Activated CD4-positive, alpha-beta T cell treated with anti-CD3 and anti-CD28 coated beads for 36 hours (primary cell): ENCODE measurements at regions not wholly inside any gene's neighbourhood (a gene's known extent, or its start where the extent isn't known, plus 50 kb on each side); places are given as distances from the start of the nearest gene placed in this dataset.

Experiments used
- ATAC-seq: fragments of 200-7000 bp; cut with Tn5 transposase; one replicate; pipeline ENCODE4 v1.10.0; 2021; ENCODE audit warnings: mild to moderate bottlenecking, moderate library complexity
- CTCF ChIA-PET: fragments of 350-600 bp; sonication (Branson Sonifier 250); formaldehyde crosslinking; loops from one replicate; lab custom pipeline; 2021; ENCODE audit warnings: antibody characterized with exemption; lab: Charles Lee
- POLR2A ChIA-PET: fragments of 350-600 bp; sonication (Branson Sonifier 250); formaldehyde crosslinking; loops from one replicate; lab custom pipeline; 2021; ENCODE audit warnings: antibody characterized with exemption, inconsistent platforms; lab: Charles Lee
- DNase-seq: peaks from one replicate; pipeline ENCODE4 v3.0.0-alpha.2; 2020
- H3K27ac Mint-ChIP-seq: one replicate; pipeline ENCODE4 v1.8.0; 2021; ENCODE audit warnings: mixed read lengths
- H3K27me3 Mint-ChIP-seq: one replicate; pipeline ENCODE4 v1.8.0; 2021; ENCODE audit warnings: mixed read lengths
- H3K36me3 Mint-ChIP-seq: one replicate; pipeline ENCODE4 v1.8.0; 2021; ENCODE audit warnings: low read depth, mixed read lengths
- H3K4me1 Mint-ChIP-seq: one replicate; pipeline ENCODE4 v1.8.0; 2021; ENCODE audit warnings: mixed read lengths
- H3K4me3 Mint-ChIP-seq: one replicate; pipeline ENCODE4 v1.8.0; 2021; ENCODE audit warnings: mild to moderate bottlenecking, moderate library complexity, mixed read lengths
- H3K9me3 Mint-ChIP-seq: one replicate; pipeline ENCODE4 v1.8.0; 2021; ENCODE audit warnings: low read depth, mixed read lengths
- intact Hi-C, 2 experiments: fragments of 100-400 bp; cut with DNase I in 1 of 2; cut with micrococcal nuclease in 1 of 2; formaldehyde crosslinking; loops; one replicate each; pipeline versions ENCODE4 v1.14.2 to v1.15.1; 2022 to 2024; cut with DNase I, micrococcal nuclease

DNA sequence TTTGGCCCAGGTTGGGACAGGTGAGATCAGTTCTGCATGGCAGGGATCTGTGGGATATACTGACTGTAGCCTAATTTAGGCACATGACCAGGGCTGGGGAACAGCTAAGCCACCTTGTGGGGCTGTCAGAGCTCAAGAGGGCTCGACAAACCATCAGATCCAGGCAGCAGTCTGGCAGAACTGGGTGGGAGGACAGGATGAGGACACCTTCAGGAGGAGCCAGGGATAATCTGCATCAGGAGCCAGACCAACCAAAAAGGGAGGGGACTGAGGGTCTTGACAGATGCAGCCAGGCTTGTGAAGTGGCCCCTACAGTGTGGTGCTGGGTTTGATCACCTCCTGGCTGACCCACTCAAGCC is 123.4 kb downstream of the MAFB start:
- POLR2A ChIA-PET, result no interaction called here
- Mint-ChIP-seq H3K27me3 (peaks cover 5% of the 10 kb centered on the region), H3K4me1 (no peaks in the 10 kb centered on the region), H3K4me3 (no peak overlapping the region), H3K9me3 (no peaks in the 10 kb centered on the region), H3K27ac (no peak overlapping the region), H3K36me3 (no peaks in the 10 kb centered on the region)
- intact Hi-C loops, result no loop called here
- DNase-seq (no peak), ATAC-seq (no peak)
- CTCF ChIA-PET, result no interaction called here

DNA sequence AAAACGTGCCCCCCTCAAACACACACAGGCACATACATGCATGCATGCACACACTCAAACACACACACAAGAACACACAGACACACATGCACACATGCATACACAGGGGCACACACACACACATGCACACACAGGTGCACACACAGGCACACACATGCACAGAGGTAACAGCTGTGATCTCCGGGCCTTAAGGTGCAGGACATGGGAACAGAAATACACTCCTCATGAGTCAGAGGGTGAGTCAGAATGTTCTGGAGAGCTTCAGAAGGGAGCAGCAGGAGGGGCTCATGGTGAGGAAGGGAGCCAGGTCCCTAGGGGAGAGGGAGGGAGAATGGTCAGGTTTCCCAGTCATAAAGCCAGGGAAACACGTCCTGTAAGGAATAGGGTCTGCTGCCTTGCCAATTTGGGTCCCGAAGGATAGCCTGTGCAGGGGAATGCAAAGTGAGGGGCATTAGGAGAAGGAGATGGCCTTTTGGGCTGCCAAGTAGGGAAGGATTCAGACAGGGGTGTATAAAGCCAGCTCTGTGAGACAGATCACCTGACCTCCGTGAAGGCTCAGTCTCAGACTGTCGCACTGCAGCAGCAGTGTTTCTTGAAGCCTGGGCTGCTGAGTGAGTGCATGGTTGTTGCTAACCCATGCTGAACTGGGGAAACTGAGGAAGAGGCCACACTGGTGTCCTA is 123.9 kb downstream of the MAFB start:
- CTCF ChIA-PET, result no interaction called here
- intact Hi-C loops, result no loop called here
- no peak overlapping the region for H3K4me3 Mint-ChIP-seq
- no peak overlapping the region for H3K27ac Mint-ChIP-seq
- no peaks in the 10 kb centered on the region for H3K9me3 Mint-ChIP-seq
- H3K4me1 Mint-ChIP-seq, result no peaks in the 10 kb centered on the region
- DNase-seq (no peak), ATAC-seq (no peak)
- POLR2A ChIA-PET, result no interaction called here
- no peaks in the 10 kb centered on the region for H3K36me3 Mint-ChIP-seq
- peaks cover 5% of the 10 kb centered on the region for H3K27me3 Mint-ChIP-seq

DNA sequence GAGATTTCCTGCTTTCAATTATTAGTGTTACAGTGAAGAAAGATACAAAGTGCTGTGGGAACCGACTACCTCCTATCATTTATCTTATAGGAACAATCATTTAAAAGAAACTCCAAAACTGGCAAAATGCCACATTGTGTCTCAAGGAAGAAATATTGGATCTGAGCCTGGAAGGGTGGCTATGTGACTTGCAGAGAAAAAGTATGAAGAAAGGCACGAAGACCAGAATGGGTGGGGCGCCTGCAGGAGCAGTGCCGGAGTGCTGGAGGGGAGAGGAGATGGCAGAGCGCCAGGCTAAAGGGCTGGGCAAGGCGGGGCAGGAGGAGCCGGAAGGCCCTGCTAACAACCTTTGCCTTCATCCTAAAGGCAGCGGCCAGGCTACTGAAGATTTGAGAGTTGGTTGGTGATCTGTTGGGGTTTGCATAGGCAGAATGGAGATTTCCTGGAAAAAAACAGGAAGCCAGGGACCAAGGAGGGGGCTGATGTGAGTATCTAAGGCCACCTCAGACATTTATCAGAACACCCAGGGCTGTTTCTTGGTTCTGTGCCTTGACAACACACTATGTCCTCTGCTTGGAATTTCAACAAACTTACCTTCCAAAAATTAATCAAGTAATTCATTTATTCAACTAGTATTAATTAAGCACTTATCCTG is 125.6 kb downstream of the MAFB start:
- no peak overlapping the region for H3K4me3 Mint-ChIP-seq
- ATAC-seq (no peak), DNase-seq (no peak)
- intact Hi-C loops, result no loop called here
- no peaks in the 10 kb centered on the region for H3K4me1 Mint-ChIP-seq
- POLR2A ChIA-PET, result no interaction called here
- peaks cover 5% of the 10 kb centered on the region for H3K27me3 Mint-ChIP-seq
- H3K9me3 Mint-ChIP-seq, result no peaks in the 10 kb centered on the region
- H3K27ac Mint-ChIP-seq, result no peak overlapping the region
- H3K36me3 Mint-ChIP-seq, result no peaks in the 10 kb centered on the region
- CTCF ChIA-PET, result no interaction called here

DNA sequence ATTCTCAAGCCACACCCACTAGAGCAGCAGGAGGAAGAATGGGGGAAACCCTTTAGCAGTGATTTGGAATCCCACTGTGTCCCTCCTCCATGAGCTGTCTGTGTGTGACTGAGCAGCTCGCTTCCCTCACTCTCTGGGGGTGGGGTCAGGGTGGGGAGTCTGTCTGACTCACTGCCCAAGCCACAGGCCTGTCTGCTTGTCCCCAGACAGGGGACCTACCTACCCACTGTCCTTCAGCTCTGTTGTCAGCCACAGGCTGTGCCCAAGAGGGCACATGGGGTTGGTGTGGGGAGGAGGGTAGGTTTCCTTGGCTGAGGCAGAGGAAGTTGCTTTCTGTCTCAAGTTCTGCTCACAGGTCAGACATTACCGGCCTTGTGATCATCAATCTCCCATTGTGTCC is 127.0 kb downstream of the MAFB start:
- no peaks in the 10 kb centered on the region for H3K9me3 Mint-ChIP-seq
- peaks cover 5% of the 10 kb centered on the region for H3K27me3 Mint-ChIP-seq
- intact Hi-C loops, result no loop called here
- H3K4me3 Mint-ChIP-seq, result no peak overlapping the region
- H3K27ac Mint-ChIP-seq, result no peak overlapping the region
- ATAC-seq (no peak), DNase-seq (no peak)
- no peaks in the 10 kb centered on the region for H3K4me1 Mint-ChIP-seq
- H3K36me3 Mint-ChIP-seq, result no peaks in the 10 kb centered on the region
- POLR2A ChIA-PET, result no interaction called here
- CTCF ChIA-PET, result no interaction called here

DNA sequence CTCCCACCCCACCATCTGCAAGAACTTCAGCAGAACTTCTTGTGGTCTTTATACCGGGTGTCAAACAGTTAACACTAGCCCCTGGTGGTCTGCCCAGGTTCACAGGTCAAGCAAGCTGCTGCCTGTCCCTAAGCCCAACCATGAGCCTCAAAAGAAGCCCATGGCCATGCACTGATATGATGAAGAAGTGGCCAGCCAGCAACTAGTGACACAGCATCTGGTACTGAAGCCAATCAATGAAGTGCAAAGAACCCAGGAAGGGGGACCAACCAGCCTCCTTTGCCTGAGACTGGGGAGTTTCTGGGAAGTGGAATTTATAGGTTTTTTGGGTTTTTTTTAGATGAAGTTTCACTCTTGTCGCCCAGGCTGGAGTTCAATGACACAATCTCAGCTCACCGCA is 127.8 kb downstream of the MAFB start:
- Mint-ChIP-seq H3K27ac (no peak overlapping the region), H3K4me1 (no peaks in the 10 kb centered on the region), H3K36me3 (no peaks in the 10 kb centered on the region), H3K27me3 (peaks cover 7% of the 10 kb centered on the region), H3K9me3 (no peaks in the 10 kb centered on the region), H3K4me3 (no peak overlapping the region)
- DNase-seq (no peak), ATAC-seq (no peak)
- intact Hi-C loops, result no loop called here
- ChIA-PET CTCF (no interaction called here), POLR2A (no interaction called here)

DNA sequence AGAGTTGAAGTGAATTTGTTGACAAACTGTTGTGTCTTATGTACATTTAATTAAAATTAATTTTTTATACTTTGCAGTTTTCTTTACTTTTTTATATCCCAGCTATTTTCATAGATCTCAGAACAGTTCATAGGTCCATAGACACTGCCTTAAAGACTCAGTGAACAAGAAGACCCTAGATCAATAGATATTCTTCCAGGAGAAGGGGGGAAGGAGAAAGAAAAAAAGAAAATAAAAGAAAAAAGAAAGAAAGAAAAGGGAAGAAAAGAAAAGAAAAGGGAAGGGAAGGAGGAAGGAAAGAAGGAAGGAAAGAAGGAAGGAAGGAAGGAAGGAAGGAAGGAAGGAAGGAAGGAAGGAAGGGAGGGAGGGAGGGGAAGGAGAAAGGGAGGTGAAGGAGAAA is 130.8 kb downstream of the MAFB start:
- Mint-ChIP-seq H3K27ac (no peak overlapping the region), H3K36me3 (no peaks in the 10 kb centered on the region), H3K27me3 (peaks cover 7% of the 10 kb centered on the region), H3K4me1 (no peaks in the 10 kb centered on the region), H3K4me3 (no peak overlapping the region), H3K9me3 (peaks cover 7% of the 10 kb centered on the region)
- DNase-seq (no peak), ATAC-seq (no peak)
- ChIA-PET CTCF (no interaction called here), POLR2A (interaction anchor here (0.6 kb wide), 1 partner anchor 166 kb away, joined by 4 read pairs; no protein-coding TSS in a partner anchor)
- intact Hi-C loops, result no loop called here

DNA sequence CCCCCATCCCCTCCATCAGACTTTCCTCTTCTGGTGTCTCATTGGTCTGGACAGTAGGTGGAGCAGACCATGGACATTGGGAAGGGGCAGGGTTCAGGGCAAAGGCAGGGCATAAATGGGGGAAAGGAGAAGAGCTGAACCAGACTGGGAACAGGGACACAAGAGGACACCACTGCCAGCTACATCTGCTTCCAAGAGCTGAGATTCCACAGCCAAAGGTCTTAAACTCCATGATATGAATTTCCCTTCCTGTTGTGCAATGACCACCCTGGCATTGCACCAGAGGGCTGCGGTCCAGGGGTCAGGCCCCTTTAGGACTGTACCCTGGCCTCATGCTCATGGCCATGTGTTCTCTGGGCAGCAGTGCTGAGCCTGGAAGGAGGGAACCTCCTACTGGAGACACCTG is 137.9 kb downstream of the MAFB start:
- ATAC-seq, result no peak
- CTCF ChIA-PET, result interaction anchor here (0.6 kb wide), 1 partner anchor 13 kb away, joined by 3 read pairs; no protein-coding TSS in a partner anchor
- H3K27me3 Mint-ChIP-seq, result peaks cover 13% of the 10 kb centered on the region

DNA sequence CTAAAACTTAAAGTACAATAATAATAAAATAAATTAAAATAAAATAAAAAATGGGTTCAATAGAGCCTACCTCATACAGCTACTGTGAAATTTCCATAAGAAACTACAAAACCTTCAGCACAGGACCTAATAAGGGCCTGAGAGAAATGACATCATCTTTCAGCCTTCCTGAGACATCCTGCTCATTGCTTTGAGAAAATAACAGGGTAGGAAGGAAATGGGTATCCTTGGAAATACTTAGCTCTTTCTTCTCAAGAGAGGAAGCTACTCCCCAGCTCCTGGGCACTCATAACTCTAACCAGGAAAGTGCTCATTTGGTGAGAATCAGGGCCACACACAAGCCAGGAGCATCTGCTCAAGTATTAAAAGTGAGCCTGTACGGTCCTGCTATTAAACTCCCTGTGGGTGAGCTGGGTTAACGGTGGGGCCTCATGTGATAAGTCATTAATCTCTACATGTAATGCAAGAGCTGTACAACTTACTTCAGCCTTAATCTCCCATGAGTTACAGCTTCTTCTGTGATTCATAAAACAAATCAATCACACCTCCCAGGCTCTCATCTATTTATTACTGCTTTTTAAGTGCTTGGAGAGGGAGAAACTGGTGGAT is 141.4 kb downstream of the MAFB start:
- CTCF ChIA-PET, result interaction anchor here (0.6 kb wide), 1 partner anchor 37 kb away, joined by 3 read pairs; no protein-coding TSS in a partner anchor
- H3K9me3 Mint-ChIP-seq, result no peaks in the 10 kb centered on the region
- DNase-seq, result no peak

More for the DNA sequence above, 137.9 kb downstream of the MAFB start:
- POLR2A ChIA-PET, result no interaction called here
- H3K36me3 Mint-ChIP-seq, result no peaks in the 10 kb centered on the region
- DNase-seq, result no peak
- peaks cover 7% of the 10 kb centered on the region for H3K9me3 Mint-ChIP-seq
- intact Hi-C loops, result no loop called here
- H3K4me1 Mint-ChIP-seq, result no peaks in the 10 kb centered on the region
- no peak overlapping the region for H3K4me3 Mint-ChIP-seq
- H3K27ac Mint-ChIP-seq, result no peak overlapping the region

DNA sequence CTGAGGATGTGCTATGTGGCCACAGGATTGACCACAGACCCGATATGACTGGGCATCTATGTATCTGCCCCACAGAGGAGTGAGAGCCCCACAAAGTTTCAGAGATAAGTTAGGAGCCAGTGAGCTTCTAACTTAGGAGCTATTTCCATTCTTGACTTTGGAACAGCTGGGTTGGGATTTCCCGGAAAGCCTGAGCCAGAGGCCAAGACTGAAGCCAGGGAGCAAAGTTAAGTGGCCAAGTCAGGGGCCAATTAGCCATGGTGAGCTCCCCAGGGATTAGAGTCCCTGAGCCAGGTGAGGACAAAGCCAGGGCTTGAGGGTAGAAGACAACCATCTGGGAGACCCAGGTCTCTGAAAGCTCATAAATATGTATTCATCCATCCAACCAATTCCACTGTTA is 143.6 kb downstream of the MAFB start:
- DNase-seq, result no peak
- Mint-ChIP-seq H3K27me3 (peaks cover 5% of the 10 kb centered on the region), H3K36me3 (no peaks in the 10 kb centered on the region), H3K9me3 (no peaks in the 10 kb centered on the region), H3K4me1 (no peaks in the 10 kb centered on the region), H3K4me3 (no peak overlapping the region), H3K27ac (no peak overlapping the region)
- intact Hi-C loops, result no loop called here
- POLR2A ChIA-PET, result no interaction called here
- CTCF ChIA-PET, result interaction anchor here (1.0 to 1.4 kb wide), 2 partner anchors 10 to 36 kb away, joined by 3 to 6 read pairs; no protein-coding TSS in a partner anchor
- ATAC-seq, result no peak

More for the DNA sequence above, 141.4 kb downstream of the MAFB start:
- H3K36me3 Mint-ChIP-seq, result no peaks in the 10 kb centered on the region
- H3K27me3 Mint-ChIP-seq, result peaks cover 6% of the 10 kb centered on the region
- intact Hi-C loops, result no loop called here
- POLR2A ChIA-PET, result no interaction called here
- H3K27ac Mint-ChIP-seq, result no peak overlapping the region
- H3K4me3 Mint-ChIP-seq, result no peak overlapping the region
- H3K4me1 Mint-ChIP-seq, result no peaks in the 10 kb centered on the region
- no peak for ATAC-seq

DNA sequence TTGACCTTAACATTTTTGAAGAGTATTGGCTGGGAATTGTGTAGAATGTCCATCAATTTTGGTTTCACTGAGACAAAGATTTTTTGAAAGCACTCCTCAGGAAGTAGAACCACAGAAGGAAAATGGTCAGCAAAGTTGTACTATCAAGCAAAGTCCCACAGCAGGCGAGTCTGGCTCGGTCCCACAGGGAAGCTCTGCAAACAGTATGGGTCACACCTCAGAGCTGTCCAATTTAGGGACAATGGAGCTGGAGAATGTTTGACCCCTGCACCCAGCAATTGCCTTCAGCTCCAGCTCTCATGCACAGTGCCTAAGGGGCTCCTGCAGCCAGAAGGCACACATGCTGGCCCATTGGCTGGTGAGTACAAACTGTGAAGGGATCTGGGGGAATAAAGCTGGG is 147.0 kb downstream of the MAFB start:
- peaks cover 2% of the 10 kb centered on the region for H3K27me3 Mint-ChIP-seq
- DNase-seq (no peak), ATAC-seq (no peak)
- no peaks in the 10 kb centered on the region for H3K36me3 Mint-ChIP-seq
- no peaks in the 10 kb centered on the region for H3K4me1 Mint-ChIP-seq
- no peak overlapping the region for H3K4me3 Mint-ChIP-seq
- ChIA-PET CTCF (no interaction called here), POLR2A (no interaction called here)
- no peaks in the 10 kb centered on the region for H3K9me3 Mint-ChIP-seq
- H3K27ac Mint-ChIP-seq, result no peak overlapping the region
- intact Hi-C loops, result no loop called here

DNA sequence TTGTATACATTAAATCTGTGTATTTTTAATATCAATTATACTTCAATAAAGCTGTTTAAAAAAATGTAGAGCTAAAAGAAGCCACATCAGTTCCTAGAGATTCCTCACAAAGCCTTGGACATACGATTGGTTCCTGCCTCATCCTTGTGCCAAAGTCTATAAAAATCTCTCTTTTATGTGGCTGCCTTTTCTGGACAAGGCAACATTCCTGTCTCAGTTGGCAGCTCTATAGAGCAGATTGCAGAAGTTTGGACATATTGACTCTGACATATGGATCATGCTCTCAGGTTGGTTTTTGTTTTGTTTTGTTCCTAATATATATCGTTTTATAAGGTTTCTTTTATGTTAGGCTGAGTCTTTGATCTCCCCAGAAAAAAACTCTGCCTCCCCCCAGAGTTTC is 148.9 kb downstream of the MAFB start:
- H3K27ac Mint-ChIP-seq, result no peak overlapping the region
- H3K4me1 Mint-ChIP-seq, result no peaks in the 10 kb centered on the region
- POLR2A ChIA-PET, result no interaction called here
- intact Hi-C loops, result no loop called here
- ATAC-seq (no peak), DNase-seq (no peak)
- no peaks in the 10 kb centered on the region for H3K36me3 Mint-ChIP-seq
- H3K9me3 Mint-ChIP-seq, result no peaks in the 10 kb centered on the region
- H3K4me3 Mint-ChIP-seq, result no peak overlapping the region
- H3K27me3 Mint-ChIP-seq, result peaks cover 2% of the 10 kb centered on the region
- CTCF ChIA-PET, result interaction anchor here (1.4 kb wide), 1 partner anchor 35 kb away, joined by 3 read pairs; no protein-coding TSS in a partner anchor

DNA sequence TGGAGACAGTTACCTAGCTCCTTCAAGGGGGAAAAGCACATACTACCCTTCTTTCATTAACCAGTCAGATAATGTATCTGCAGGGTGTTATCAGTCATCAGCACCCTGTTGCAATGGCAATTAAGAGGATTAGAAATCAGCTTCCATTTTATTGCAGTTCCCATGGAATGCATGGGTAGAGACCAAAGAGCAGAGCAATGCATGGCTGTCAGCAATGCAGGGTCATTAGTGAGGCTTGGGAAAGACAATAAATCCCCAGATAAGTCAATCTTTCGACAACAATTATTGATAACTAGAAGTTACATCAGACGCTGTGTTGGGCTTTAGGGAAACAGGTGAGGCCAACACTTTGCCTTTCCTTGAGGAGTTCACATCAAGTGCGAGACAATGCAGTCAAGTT is 150.9 kb downstream of the MAFB start:
- ATAC-seq (no peak), DNase-seq (no peak)
- no peaks in the 10 kb centered on the region for H3K4me1 Mint-ChIP-seq
- ChIA-PET POLR2A (no interaction called here), CTCF (interaction anchor here (0.7 kb wide), 1 partner anchor 13 kb away, joined by 3 read pairs; no protein-coding TSS in a partner anchor)
- H3K27ac Mint-ChIP-seq, result no peak overlapping the region
- H3K36me3 Mint-ChIP-seq, result no peaks in the 10 kb centered on the region
- no peak overlapping the region for H3K4me3 Mint-ChIP-seq
- intact Hi-C loops, result no loop called here
- no peaks in the 10 kb centered on the region for H3K9me3 Mint-ChIP-seq
- peaks cover 2% of the 10 kb centered on the region for H3K27me3 Mint-ChIP-seq
